RCC 7860 (cell line): ENCODE measurements at regions not wholly inside any gene's neighbourhood (a gene's known extent, or its start where the extent isn't known, plus 50 kb on each side); places are given as distances from the start of the nearest gene placed in this dataset.

Experiments
- DNase-seq: peaks from one replicate; pipeline ENCODE4 v3.0.0-alpha.2; 2015; ENCODE audit warnings: low spot score
- FAIRE-seq: peaks from 2 replicates; lab custom pipeline; 2012; peaks lifted over from hg19 to GRCh38; lab: Jason Lieb, UNC

DNA sequence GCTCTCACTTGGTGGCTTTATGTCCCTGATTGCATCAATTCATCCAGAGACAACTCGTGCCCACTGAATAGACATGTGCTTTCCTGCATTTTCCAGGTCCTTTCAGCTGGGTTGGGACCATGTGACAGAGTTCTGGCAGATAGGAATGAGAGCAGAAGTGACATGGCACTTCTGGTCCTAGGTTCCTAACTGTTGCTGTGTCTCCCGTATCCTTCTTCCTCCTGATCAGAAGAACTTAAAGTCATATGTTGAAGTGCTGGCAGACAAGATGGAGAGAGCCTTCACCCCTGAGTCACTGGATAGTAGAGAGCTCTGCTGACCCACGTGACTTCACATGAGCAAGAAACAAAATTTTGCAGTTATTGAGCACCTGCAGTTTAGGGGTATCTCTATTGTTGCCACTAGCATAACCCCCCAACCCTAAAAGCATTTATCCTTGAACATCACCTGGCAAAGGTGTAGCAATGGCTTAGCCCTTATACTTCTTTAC is 80.0 kb downstream of the NREP start:
- FAIRE-seq (no peak), DNase-seq (no peak)

DNA sequence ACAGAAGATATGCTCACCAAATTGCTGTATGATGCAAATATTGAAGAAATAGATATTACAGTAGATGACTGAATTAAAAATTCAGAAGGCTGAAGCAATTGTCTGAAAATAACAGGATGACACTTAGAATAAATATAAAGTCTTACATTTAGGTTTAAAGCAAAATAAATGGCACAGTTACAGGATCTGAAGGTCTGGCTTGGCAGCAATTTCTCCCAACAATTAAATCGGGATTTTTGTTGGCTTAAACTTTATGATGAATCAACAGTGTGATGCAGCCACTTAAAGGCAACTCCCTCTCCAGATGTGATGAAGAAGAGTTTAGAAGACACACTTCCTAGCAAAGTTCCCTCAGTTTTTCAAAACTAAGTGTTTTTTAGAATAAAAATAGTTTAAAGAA is 80.5 kb downstream of the NREP start:
- no peak for FAIRE-seq

DNA sequence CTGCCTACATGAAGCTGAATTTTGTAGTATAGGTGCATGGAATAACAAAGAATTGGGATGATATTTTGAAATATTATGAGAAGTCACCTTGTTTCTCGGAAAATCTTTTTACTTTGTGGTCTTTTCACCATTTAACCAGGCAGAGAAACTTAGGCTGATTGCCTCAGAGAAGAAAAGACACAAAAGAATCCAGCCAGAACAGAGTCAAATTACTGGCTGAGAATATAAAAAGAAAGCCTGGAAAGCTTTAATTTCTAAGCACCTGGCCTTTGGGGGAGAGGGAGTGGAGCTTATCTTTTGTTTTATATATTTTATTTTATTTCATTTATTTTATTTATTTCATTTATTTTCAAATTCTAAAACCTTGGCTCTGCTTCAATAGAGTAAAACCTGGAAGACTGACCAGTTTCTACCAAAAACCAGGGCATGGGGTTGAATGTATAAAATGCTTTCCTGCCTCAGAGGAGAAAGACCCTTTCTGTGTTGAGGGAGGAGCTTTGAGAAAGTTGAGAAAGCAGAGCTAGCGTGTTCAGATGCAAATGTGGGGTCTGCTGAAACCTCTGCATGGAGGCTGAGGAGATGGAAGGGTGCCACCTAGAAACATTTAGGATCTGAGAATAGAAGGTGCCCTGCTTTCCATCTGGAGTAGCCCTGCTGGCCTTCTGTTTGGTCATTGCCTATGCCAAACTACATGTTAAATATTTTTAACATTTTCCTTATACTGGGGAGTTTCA is 81.6 kb downstream of the NREP start:
- DNase-seq (no peak), FAIRE-seq (no peak)

More for the DNA sequence above, 80.5 kb downstream of the NREP start:
- DNase-seq = no peak

DNA sequence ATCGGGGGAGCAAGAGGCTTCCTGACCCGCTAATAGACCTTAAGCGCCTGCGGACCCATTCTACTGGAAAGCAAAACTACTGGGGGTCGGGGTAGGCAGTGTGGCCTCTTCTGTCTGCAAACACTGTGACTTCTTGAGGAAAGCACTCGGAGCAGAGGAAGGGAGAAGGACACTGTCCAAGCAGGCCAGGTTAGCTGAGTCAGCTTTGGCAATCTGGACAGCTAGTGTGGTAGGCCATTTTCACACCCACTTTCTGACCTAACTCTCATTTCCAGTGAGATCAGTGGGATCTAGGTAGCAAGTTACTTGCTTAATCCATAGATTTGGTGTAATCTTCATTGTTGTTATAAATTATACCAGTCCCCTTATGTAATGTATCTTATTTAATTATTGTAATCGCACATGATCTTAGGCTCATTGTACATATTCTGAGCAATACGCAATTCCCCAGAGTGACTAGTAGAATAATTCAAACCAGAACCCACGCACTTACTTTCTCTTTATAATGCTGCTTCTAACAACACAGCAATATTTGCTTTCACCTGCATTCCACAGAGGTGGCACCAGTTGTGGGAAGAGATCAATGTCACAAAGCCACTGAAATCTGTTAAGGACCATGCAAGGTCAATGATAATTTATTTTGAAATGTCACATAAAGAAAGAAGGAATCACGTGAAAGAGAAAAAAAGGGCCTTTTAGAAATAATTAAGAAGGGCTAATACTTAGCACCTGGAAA is 82.9 kb downstream of the NREP start:
- FAIRE-seq (no peak), DNase-seq (no peak)

DNA sequence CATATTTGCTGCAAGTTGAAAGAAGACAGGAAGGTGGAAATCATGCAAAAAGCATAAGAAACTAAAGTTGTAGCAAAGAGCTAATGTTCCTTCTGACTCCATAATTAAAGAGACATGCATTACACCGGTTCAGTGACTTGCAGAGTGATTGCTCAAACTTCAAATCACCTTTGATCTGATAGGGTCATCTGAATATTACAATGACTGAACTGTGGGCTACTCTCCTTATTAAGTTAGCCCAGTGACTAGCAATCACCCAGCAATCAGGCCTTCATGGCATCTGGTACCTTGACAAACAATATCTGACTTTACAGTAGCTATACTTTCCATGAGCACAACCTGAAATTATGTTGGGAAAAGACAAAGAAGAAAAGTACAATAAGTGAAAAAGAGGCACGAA is 84.9 kb downstream of the NREP start:
- DNase-seq (no peak), FAIRE-seq (no peak)

DNA sequence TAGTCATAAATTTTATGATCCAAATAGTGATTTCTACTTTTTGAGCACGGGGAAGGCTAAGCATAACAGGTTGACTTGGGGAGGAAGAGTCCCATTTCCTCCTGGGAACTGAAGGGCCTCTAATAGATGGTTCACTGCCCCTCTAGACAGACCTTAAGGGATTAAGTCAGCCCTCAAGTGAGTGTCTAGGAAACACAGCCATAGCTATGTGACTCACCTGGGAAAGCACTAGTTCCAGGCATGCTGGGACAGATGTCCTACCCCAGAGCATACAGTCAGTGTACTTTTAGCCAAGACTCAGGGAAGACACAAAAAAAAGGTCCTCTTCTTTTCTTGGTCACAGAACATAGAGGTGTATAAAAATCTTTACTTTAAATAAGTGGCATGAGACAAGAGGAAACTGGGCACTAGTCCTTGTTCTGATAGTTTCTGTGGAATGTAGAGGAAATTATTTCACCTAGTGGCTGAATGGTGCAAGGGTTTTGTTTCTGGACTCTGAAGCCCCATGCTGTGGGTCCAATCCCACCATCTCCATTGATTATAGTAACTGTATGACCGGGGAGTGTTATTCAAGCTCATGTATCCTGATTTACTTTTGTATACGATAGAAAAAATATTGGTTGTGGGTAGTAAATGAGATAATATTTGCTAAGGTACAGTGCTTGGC is 86.0 kb downstream of the NREP start:
- DNase-seq (peak; percentile 76), FAIRE-seq (peak; percentile 81)

DNA sequence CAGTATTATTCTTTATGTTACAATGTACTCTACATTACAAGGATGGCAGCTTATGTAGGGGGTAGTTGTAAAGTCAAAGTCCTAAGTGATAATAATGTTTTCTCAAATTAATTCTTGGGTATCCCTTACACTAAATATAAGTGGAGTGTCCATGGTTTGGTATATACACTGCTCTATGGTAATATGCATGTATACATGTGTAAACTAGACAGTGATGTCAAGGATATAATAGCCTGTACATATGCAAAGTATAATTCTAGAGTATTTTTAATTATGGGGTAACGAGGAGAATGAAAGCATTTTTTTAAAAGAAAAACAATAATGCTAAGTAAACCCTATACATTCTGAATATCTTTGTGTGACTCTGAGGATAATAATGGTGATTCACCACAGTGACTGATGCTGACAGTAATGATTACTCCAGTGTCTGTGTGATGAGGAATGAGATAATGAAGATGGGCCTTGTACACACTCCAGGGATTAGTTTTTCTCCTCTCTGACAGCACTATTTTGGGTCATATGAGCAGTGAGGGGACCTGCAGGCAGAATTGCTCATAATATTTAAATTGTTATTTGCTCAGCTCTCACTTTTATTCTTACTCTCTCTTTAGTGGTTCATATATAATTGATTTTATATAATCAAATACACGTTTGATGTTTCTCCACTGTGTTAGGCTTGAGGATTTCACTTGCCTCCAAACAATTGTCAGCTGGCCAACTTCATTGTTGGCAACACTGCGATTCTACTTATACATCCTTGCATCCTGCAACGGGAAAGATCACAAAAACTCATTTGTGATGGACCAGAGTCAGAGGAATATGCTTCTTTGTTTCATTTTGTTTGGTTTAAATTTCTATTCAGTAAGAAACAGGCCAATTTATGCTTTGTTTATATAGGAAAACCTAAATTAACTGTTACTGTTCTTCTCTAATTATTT is 88.2 kb downstream of the NREP start:
- FAIRE-seq = peak; percentile 66

DNA sequence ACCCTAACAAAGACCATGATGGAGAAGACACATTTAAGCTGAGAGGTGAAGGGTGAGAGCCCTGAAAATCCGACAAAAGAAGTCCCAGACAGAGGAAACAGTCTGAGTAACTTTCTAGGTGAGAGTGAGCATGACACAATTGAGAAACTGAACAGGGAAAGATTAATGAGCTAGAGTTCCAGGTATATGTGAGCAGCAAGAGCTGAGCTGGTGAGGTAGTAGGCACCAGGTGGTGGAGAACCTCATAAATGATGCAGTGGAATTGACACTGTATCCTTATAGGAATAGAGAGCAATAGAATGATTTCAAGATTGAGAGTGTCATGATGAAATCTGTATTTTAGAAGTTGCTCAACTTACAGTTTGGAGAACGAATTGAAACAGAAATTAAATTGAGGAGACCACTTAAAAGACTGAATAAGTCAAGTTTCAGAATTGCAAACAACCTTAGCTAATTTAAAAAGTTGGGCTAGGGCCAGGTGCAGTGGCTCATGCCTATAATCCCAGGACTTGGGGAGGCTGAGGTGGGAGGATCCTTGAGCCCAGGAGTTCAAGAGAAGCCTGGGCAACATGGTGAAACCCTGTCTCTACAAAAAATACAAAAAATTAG is 89.8 kb downstream of the NREP start:
- FAIRE-seq = no peak

More for the DNA sequence above, 88.2 kb downstream of the NREP start:
- DNase-seq = peak; percentile 58

DNA sequence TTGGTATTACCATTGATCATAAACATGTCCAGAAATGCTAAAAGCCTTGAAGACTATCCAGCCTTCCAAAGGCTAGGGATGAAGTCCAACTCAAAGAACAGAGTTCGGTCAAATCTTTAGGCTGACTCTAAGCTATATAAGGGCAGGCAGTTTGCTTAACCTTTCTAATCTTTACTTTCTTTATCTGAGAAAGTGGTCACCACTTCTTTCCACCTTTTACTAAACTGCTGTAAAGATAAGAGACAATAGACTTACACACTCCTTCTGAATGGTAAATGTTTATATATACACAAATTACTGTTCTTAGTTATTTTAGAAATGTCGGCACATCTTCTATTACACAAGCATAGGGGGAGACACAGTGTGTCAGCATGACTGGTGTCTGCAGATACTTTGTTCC is 100.4 kb downstream of the NREP start:
- DNase-seq (no peak), FAIRE-seq (no peak)

More for the DNA sequence above, 89.8 kb downstream of the NREP start:
- no peak for DNase-seq

DNA sequence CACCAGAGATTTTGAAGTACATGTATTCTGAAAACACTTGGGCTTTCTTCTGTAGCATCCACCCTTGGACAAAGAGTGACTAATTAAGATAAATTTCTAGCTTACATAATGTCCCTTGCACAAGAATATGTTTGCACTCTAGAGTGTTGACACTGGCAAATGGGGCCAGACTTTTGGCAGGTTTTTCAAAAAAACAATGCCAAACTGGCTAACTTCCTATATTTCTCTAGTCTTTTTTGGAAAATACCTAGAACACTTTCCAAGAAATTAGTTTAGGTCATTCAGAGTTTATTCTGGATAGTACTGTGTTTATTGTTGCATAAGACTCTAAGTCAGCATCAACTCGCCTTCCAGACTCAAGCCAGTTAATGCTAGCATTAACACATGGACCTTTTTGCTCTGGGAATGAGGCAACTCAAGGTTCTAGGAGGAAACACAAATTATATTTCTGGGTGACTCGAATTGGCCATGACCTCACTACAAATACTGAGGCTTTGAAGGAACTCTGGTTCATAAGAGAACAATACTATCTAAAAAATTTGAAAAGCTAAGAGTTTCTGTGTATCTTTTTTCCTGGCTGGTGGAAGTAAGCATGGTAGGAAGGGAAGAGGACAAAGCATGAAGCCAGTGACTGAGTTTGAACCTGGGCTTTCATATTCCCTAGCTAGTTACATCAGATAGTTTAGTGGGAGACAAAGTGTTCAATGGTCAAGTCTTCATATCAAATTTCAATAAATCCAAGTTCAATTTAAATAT is 101.6 kb downstream of the NREP start:
- FAIRE-seq (no peak), DNase-seq (no peak)

DNA sequence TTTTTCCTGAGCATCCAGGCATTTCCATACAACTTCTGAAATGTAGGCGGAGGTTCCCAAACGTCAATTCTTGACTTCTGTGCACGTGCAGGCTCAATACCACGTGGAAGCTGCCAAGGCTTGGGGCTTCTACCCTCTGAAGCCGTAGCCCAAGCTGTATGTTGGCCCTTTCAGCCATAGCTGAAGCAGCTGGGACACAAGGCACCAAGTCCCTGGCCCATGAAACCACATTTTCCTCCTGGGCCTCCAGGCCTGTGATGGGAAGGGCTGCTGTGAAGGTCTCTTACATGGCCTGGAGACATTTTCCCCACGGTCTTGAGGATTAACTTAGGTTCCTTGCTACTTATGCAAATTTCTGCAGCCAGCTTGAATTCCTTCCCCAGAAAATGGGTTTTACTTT is 103.6 kb downstream of the NREP start:
- DNase-seq (no peak), FAIRE-seq (no peak)

DNA sequence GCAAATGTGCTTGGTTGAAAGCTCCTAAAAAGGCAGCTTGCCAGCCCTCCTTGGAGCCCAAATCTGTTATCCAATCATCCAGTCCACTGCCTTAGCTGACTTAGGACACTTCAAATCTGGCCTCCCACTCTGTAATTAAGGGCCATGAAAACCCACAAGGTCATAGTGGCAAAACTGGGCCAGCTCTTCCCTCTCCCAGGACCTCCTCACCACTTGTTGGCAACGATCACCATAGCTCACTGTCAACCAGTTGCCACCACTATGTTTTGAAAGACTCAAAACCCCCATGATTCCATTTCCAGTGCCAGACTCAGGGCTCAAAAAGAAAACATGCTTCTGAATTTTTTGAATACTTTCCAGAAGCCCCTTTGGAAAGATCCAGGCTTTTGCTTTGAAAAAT is 107.5 kb downstream of the NREP start:
- FAIRE-seq (no peak), DNase-seq (no peak)

DNA sequence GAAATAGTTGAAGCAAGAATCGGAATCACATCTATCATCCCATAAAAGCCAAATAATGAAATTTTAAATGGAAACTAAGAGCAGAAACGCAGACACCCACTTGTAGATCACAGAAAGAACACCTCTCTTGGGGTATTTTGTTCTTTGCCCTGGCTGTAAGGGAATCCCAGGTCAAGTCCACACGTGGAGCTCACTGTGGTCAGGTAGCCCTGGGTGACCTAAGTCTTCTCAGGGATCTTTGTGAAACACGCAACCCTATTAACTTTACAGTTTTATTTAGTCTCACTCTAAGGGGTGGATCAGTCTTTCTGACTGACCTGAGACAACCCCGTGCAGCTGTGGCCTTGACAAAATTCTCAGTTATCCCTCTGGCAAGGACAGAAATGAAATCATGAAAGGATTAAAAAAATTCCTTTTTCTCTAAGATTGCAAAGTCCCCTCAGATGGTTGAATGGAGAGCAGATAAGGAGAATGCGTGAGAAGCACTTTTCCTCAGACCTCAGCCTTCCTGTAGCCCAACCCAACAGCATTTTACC is 111.6 kb downstream of the NREP start:
- DNase-seq = no peak
- FAIRE-seq = no peak

DNA sequence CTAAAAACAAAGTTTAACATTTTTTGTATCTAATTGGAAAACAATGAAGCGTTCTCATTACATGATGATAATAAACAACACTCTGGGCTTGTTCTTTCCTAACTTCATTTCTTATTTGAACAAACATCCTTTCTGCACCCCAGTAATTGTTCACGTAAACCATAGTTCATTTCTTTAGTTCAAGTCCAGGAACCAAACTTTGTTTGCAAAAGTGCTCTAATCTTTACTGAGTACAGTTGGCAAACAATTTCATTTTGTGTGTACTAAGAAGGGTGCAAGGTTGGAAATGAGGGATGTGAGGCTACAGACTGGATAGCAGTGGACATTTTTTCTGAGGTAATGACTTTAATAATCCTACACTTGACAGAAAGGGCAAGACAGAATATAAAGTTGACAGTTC is 113.5 kb downstream of the NREP start:
- DNase-seq (no peak), FAIRE-seq (no peak)

DNA sequence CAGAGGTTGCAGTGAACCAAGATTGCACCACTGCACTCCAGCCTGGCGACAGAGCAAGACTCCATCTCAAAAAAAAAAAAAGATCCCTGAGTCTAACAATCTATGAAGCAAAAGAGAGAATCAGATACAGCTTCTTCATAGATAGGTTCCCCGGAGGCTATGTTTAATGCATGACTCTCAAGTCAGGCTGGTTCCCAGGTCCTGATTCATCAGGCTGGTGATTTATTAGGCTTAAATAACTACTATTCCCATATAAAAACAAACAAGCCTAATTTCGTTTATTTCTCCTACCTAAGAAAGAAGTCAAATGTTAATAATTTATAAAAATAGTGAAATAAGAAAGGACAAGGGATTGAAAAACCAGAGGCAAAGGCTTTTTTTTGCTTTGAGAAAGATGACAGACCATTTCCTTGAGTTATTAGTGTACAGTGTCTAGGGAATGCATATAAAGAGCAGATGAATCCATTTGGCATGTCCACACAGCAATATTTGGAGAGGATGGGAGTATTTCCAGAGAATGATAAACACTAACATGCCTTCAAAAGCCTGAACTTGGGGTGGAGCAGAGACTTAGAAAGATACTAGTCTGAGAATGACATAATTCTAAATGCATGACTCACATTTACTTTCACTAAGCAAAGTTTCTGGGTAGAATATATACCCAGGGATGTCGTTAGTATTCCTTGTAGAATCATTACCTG is 115.3 kb downstream of the NREP start:
- DNase-seq = peak; percentile 39
- peak; percentile 82 for FAIRE-seq

DNA sequence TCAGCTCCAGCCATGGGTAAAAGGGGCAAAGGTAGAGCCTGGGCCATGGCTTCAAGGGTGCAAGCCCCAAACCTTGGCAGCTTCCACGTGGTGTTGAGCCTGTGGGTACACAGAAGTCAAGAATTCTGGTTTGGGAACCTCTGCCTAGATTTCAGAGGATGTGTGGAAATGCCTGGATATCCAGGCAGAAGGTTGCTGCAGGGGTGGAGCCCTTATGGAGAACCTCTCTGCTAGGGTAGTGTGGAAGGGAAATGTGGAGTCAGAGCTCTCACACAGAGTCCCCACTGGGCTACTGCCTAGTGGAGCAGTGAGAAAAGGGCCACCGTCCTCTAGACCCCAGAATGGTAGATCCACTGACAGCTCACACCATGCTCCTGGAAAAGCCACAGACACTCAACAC is 117.1 kb downstream of the NREP start:
- DNase-seq (no peak), FAIRE-seq (no peak)

DNA sequence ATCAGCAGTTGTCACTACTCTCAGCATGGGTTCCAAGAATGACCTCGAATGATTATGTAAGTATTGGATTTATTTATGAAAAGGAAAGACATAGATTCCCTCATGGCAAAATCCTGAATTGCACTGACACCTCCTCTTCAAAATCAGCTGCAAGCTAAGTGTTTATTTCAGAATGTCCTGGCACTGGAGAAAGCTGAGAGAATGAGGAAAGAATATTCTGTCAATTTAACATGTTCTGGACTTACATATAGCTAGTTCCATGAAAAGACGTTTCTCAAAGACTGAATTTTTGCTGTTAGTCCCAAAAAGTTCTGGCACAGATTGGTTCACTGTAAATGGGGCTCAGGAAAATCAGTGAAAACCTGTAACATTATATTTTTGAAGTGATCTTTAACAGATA is 120.3 kb downstream of the NREP start:
- DNase-seq = no peak

DNA sequence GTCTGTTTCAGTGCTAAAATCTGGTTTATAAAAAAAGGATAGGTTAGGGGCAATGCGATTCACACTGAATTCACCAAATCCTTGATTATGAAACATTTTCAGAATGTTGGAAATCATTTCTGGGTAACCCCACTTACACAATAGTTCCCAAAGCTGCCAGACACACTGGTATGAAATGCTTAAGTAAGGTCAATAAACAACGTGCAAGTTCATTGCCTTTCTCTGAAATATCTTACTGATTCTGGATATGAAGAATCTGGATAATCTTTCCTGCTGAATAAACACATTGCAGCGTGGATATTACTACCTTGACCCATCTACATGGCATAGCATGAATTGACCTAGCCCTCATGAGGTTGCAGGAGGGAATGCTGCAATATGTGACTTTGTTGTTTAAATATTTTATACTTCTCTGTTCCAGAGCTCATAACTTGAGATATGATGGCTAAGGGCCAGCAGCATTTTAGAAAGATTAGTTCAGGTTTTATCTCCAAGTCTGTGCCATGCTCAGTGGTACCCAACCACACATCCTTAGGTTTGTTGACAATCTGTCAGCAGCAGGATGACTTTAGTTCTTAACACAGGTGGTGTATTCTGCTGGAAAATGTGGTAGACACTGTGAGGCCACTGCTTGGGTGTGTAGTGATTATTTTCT is 121.0 kb downstream of the NREP start:
- DNase-seq = no peak

More for the DNA sequence above, 120.3 kb downstream of the NREP start:
- FAIRE-seq = no peak

More for the DNA sequence above, 121.0 kb downstream of the NREP start:
- FAIRE-seq = no peak
